ENCODE measurements at regions not wholly inside any gene's neighbourhood (a gene's known extent, or its start where the extent isn't known, plus 50 kb on each side); places are given as distances from the start of the nearest gene placed in this dataset.

- no peak for DNase-seq (ENCODE audit: low spot score)
- Histone ChIP-seq H3K27me3 (ENCODE audit: control insufficient read depth in 4 of 4, insufficient read depth in 4 of 4, low read length in 3 of 4) (peaks cover 0 to 2% (median 0%) of the 10 kb centered on the region in 4 donors), H3K4me3 (ENCODE audit: low read depth in 1 of 3, low read length in 3 of 3) (no peak overlapping the region), H3K36me3 (ENCODE audit: control insufficient read depth in 4 of 4, insufficient read depth in 3 of 4, low read depth in 1 of 4, low read length in 3 of 4) (no peaks in the 10 kb centered on the region), H3K9me3 (ENCODE audit: control insufficient read depth in 4 of 4, low read length in 3 of 4) (no peaks in the 10 kb centered on the region), H3K9ac (ENCODE audit: low read depth in 1 of 2, low read length in 2 of 2) (no peak overlapping the region), H3K27ac (ENCODE audit: low read depth in 1 of 2, low read length in 2 of 2) (no peak overlapping the region), H3K4me1 (ENCODE audit: control insufficient read depth in 4 of 4, insufficient read depth in 4 of 4, low read length in 3 of 4) (no peaks in the 10 kb centered on the region)
- TF ChIP-seq HNF4G (IDR thresholded peaks at IDR 0.05) (no peak), FOXA2 (IDR thresholded peaks at IDR 0.05) (no peak)
- 44% methylated on average over 1 of the region's 1 CpG for WGBS
These were observed 320.7 kb upstream of the HNRNPA3 start for GRCh38 chr2:176891857-176892256.

DNA sequence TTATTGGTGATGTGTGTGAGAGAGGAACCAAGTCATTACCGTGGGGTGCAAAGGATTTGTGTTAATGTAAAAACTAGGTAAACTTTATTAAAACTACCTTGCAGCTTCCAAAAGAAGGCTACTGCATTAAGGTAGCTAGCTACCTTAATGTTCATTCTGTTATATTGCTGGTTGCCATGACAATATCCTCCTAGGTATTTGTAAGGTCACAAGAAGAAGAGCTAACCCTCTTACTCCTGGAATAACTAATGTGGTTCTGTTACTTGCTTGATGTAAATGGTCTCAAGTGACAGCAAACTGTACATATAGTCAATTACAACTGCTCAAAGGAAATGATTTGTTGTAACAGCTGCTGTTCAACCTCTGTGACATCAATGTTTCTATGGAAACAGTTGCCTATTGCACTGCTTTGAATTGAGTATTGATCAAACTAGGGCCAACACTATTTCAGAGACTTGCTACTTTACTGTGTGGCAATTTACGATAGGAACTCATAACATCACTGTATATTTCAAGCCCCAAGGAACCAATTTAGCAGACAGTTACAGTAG, 319.8 kb upstream of the HNRNPA3 start:
- Histone ChIP-seq H3K4me1 (ENCODE audit: control insufficient read depth in 4 of 4, insufficient read depth in 4 of 4, low read length in 3 of 4) (no peaks in the 10 kb centered on the region), H3K27ac (ENCODE audit: low read depth in 1 of 2, low read length in 2 of 2) (no peak overlapping the region), H3K27me3 (ENCODE audit: control insufficient read depth in 4 of 4, insufficient read depth in 4 of 4, low read length in 3 of 4) (peaks cover 0 to 2% (median 0%) of the 10 kb centered on the region in 4 donors), H3K9me3 (ENCODE audit: control insufficient read depth in 4 of 4, low read length in 3 of 4) (no peaks in the 10 kb centered on the region), H3K4me3 (ENCODE audit: low read depth in 1 of 3, low read length in 3 of 3) (no peak overlapping the region), H3K9ac (ENCODE audit: low read depth in 1 of 2, low read length in 2 of 2) (no peak overlapping the region), H3K36me3 (ENCODE audit: control insufficient read depth in 4 of 4, insufficient read depth in 3 of 4, low read depth in 1 of 4, low read length in 3 of 4) (no peaks in the 10 kb centered on the region)
- WGBS, result 84% methylated on average over 2 of the region's 2 CpGs
- no peak for DNase-seq (ENCODE audit: low spot score)
- TF ChIP-seq FOXA1 (IDR thresholded peaks at IDR 0.05) (no peak), RXRA (IDR thresholded peaks at IDR 0.05) (no peak), JUND (IDR thresholded peaks at IDR 0.05) (no peak), YY1 (IDR thresholded peaks at IDR 0.05) (no peak), TAF1 (conservative IDR thresholded peaks at IDR 0.05) (no peak), EGR1 (IDR thresholded peaks at IDR 0.05; ENCODE audit: low read depth in 2 of 2) (no peak), RAD21 (IDR thresholded peaks at IDR 0.05) (no peak), HNF4A (conservative IDR thresholded peaks at IDR 0.05) (no peak), HNF4G (IDR thresholded peaks at IDR 0.05) (no peak), FOXA2 (IDR thresholded peaks at IDR 0.05) (no peak)

- 67% methylated on average over 2 of the region's 2 CpGs for WGBS
- no peak for TF ChIP-seq HNF4A (conservative IDR thresholded peaks at IDR 0.05)
- TF ChIP-seq FOXA2 (IDR thresholded peaks at IDR 0.05), result no peak
- no peak for TF ChIP-seq TAF1 (conservative IDR thresholded peaks at IDR 0.05)
- no peak for TF ChIP-seq RAD21 (IDR thresholded peaks at IDR 0.05)
- TF ChIP-seq, protein P1, sequence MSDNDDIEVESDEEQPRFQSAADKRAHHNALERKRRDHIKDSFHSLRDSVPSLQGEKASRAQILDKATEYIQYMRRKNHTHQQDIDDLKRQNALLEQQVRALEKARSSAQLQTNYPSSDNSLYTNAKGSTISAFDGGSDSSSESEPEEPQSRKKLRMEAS (IDR thresholded peaks at IDR 0.05), result no peak
- TF ChIP-seq GABPA (IDR thresholded peaks at IDR 0.05 in 1 of 2, conservative IDR thresholded peaks at IDR 0.05 in 1 of 2), result no peak
- no peak for TF ChIP-seq ZBTB33 (IDR thresholded peaks at IDR 0.05)
- no peak for TF ChIP-seq EGR1 (IDR thresholded peaks at IDR 0.05; ENCODE audit: low read depth in 2 of 2)
- TF ChIP-seq FOXA1 (IDR thresholded peaks at IDR 0.05), result no peak
- TF ChIP-seq RXRA (IDR thresholded peaks at IDR 0.05), result no peak
- TF ChIP-seq HNF4G (IDR thresholded peaks at IDR 0.05), result no peak
- no peak for TF ChIP-seq YY1 (IDR thresholded peaks at IDR 0.05)
- TF ChIP-seq JUND (IDR thresholded peaks at IDR 0.05), result no peak
- no peak for TF ChIP-seq ATF3 (IDR thresholded peaks at IDR 0.05)
- no peaks in the 10 kb centered on the region for H3K36me3 ChIP-seq (ENCODE audit: control insufficient read depth in 4 of 4, insufficient read depth in 3 of 4, low read depth in 1 of 4, low read length in 3 of 4)
These were observed 317.4 kb upstream of the HNRNPA3 start for GRCh38 chr2:176895158-176895557.

More at GRCh38 chr2:176895158-176895557, 317.4 kb upstream of the HNRNPA3 start:
- H3K9me3 ChIP-seq (ENCODE audit: control insufficient read depth in 4 of 4, low read length in 3 of 4), result no peaks in the 10 kb centered on the region
- H3K27ac ChIP-seq (ENCODE audit: low read depth in 1 of 2, low read length in 2 of 2), result no peak overlapping the region
- no peak overlapping the region for H3K4me3 ChIP-seq (ENCODE audit: low read depth in 1 of 3, low read length in 3 of 3)
- DNase-seq (ENCODE audit: low spot score), result no peak
- peaks cover 0 to 2% (median 0%) of the 10 kb centered on the region in 4 donors for H3K27me3 ChIP-seq (ENCODE audit: control insufficient read depth in 4 of 4, insufficient read depth in 4 of 4, low read length in 3 of 4)
- H3K9ac ChIP-seq (ENCODE audit: low read depth in 1 of 2, low read length in 2 of 2), result no peak overlapping the region
- H3K4me1 ChIP-seq (ENCODE audit: control insufficient read depth in 4 of 4, insufficient read depth in 4 of 4, low read length in 3 of 4), result no peaks in the 10 kb centered on the region
